NCI-H1092 treated with DMSO at 0.1 percent for 48 hours (cell line): ENCODE measurements at regions not wholly inside any gene's neighbourhood (a gene's known extent, or its start where the extent isn't known, plus 50 kb on each side); places are given as distances from the start of the nearest gene placed in this dataset.
"Not testable (repeated sequence)": the region's sequence is repeated elsewhere in the genome, so short reads cannot be mapped to it uniquely, and the experiment has no call there.

ENCODE experiments used
- DNase-seq: peaks from one replicate; lab custom pipeline; 2025; lab: John Stamatoyannopoulos, UW

GRCh38 chr2:199131876-199132275, 325.9 kb downstream of the SATB2 start:
- DNase-seq = no peak

GRCh38 chr2:199131136-199131655, 326.5 kb downstream of the SATB2 start:
- DNase-seq = no peak

GRCh38 chr2:199130501-199130900, 327.2 kb downstream of the SATB2 start:
- DNase-seq = no peak

GRCh38 chr2:199128476-199129229, 329.1 kb downstream of the SATB2 start:
- no peak for DNase-seq

GRCh38 chr2:199119796-199120195, 337.9 kb downstream of the SATB2 start:
- no peak for DNase-seq

- no peak for DNase-seq
Observed at GRCh38 chr2:199118673-199119112, 339.0 kb downstream of the SATB2 start.

GRCh38 chr2:199115169-199115568, 342.6 kb downstream of the SATB2 start:
- DNase-seq = no peak

GRCh38 chr2:199113111-199113510, 344.6 kb downstream of the SATB2 start:
- DNase-seq = no peak

- no peak for DNase-seq
Observed at GRCh38 chr2:199111458-199111857, 346.3 kb downstream of the SATB2 start.

GRCh38 chr2:199108056-199108455, 349.7 kb downstream of the SATB2 start:
- DNase-seq = no peak

- DNase-seq = no peak
Observed at GRCh38 chr2:199105826-199106225, 351.9 kb downstream of the SATB2 start.

- no peak for DNase-seq
Observed at GRCh38 chr2:199101487-199101886, 356.3 kb downstream of the SATB2 start.

GRCh38 chr2:199100326-199101110, 357.2 kb downstream of the SATB2 start:
- DNase-seq = peak; percentile 40

- no peak for DNase-seq
Observed at GRCh38 chr2:199092419-199092818, 365.3 kb downstream of the SATB2 start.

- DNase-seq = no peak
Observed at GRCh38 chr2:199085261-199085660, 372.5 kb downstream of the SATB2 start.

GRCh38 chr2:199070322-199070949, 387.3 kb downstream of the SATB2 start:
- DNase-seq = no peak

- DNase-seq = no peak
Observed at GRCh38 chr2:199064201-199064600, 393.5 kb downstream of the SATB2 start.

GRCh38 chr2:199057936-199058335, 399.8 kb downstream of the SATB2 start:
- no peak for DNase-seq

- DNase-seq = no peak
Observed at GRCh38 chr2:199055336-199055735, 402.4 kb downstream of the SATB2 start.

GRCh38 chr2:199042660-199043379, 414.9 kb downstream of the SATB2 start:
- DNase-seq = no peak

- DNase-seq = no peak
Observed at GRCh38 chr2:199040522-199040921, 417.2 kb downstream of the SATB2 start.

GRCh38 chr2:199033761-199034160, 424.0 kb downstream of the SATB2 start:
- not testable (repeated sequence) for DNase-seq
